ENCODE measurements at regions not wholly inside any gene's neighbourhood (a gene's known extent, or its start where the extent isn't known, plus 50 kb on each side); places are given as distances from the start of the nearest gene placed in this dataset.
"Not testable (repeated sequence)": the region's sequence is repeated elsewhere in the genome, so short reads cannot be mapped to it uniquely, and the experiment has no call there.

- DNase-seq (ENCODE audit: low read depth in 2 of 2, low spot score in 1 of 2) = no peak
Observed at GRCh38 chr9:90114641-90115425, 510.0 kb downstream of the GADD45G start.

GRCh38 chr9:90121762-90122161, 517.0 kb downstream of the GADD45G start:
- no peak for DNase-seq (ENCODE audit: low read depth in 2 of 2, low spot score in 1 of 2)

DNA sequence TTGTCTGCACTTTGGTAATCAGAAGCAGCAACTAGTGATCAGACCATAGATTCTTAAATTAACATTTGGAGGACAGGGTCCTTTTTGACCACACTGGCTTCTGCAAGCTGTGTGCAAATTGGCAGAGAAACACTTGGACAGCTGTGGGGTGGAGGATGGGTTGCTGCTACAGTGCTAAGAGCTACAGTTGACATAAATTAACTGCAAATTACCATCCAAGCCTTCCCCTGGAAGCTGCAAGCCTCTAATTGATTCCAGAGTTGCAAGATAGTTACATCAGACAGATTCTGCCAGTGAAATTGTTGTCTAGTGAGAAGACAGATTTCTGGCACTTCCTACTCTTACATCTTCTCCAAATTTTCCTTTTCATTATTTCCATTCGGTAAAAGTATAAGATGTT, 517.7 kb downstream of the DIRAS2 start:
- DNase-seq (ENCODE audit: low read depth in 2 of 2, low spot score in 1 of 2) = no peak

DNA sequence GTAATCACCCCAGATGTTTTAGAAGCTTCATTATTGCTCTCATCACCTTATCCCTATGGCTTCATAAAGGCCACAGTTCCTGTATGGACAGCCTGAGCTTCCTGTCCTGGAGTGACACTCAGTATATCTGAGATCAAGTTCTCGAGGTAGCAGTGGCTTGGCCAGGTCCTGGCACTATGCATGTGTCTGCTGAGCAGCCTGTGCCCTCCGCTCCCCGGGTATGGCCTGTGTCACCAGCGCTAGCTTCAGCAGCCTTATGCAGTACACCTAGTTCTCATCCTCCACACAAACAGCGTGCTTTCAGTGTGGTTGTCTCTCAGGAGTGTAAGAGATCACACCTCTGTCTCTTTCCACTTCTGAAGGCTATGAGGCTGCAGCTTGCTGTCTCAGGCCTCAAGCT, 514.7 kb downstream of the DIRAS2 start:
- DNase-seq (ENCODE audit: low read depth in 2 of 2, low spot score in 1 of 2) = no peak

GRCh38 chr9:90128587-90129190, 513.9 kb downstream of the DIRAS2 start:
- DNase-seq (ENCODE audit: low read depth in 2 of 2, low spot score in 1 of 2) = no peak

- DNase-seq (ENCODE audit: low read depth in 2 of 2, low spot score in 1 of 2) = no peak
Observed at GRCh38 chr9:90129446-90129845, 513.2 kb downstream of the DIRAS2 start.

- no peak for DNase-seq (ENCODE audit: low read depth in 2 of 2, low spot score in 1 of 2)
Observed at GRCh38 chr9:90131568-90131967, 511.1 kb downstream of the DIRAS2 start.

DNA sequence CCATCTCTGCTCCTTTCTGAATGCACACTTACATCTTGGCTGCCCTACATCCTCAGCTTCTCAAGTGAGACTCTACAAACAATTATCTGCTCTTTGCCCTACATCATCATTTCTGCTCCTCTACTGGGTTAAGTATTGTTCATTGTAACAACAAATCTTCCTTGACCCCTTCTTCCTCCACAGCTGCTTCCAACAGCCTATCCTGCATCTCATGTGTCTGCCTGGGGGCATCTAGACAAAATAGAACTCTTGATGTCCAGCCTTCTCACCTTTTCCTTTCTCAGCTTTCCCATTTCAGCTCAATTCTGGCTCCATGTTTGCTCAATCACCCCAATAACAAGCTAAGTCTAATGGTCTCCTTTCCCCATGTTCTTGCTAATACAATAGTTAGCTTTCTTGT, 509.8 kb downstream of the DIRAS2 start:
- no peak for DNase-seq (ENCODE audit: low read depth in 2 of 2, low spot score in 1 of 2)

DNA sequence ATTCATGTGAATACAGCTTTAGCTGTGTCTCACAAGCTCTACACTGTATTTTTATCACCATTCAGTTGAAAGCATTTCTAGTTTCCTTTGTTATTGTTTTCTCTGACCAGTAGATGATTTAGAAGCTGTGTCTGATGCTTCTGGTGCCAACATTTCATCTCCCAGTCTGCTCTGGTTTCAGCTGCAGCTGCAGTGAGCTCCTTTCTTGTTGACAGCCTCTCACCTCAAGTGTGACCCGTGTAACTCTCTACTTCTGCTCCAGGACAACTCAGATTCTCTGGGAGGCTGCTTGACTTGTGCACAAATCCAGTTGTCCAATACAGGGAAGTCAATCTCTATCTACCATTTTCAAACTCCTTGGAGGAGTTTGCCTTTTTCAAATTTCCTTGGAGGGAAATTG, 504.8 kb downstream of the DIRAS2 start:
- no peak for DNase-seq (ENCODE audit: low read depth in 2 of 2, low spot score in 1 of 2)

DNA sequence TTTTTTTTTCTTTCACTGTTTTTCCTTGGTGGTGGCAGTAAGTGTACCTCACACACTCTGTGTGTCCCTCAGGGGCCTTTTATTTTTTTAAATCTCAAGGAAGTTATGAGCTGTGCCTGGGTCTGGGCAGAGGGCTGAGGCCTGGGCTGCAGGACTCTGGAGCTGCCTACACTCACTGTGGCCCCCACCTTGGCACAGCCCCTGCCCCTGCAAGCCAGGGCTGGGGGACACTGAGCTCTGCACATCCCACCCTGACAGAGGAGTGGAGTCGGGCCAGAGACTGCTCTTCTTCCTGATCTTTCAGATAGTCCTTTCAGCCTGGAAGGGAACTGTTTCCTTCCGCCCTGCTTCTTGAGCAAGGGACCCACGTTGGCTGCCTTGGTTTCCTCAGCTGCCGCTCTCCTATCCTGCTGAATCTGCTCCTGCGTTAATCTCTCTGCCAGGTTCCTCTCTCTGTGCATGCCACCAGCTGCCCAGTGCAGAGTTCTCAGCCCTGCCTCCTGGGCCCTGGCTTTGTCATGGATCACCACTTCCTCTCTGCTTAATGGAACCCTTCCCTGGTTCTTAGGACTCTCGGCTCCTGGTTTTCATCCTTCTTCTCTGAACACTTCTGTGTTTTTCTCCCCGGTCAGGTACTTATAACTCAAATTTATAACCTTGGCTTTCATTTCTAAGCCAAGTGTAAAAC, 502.3 kb downstream of the DIRAS2 start:
- no peak for DNase-seq (ENCODE audit: low read depth in 2 of 2, low spot score in 1 of 2)

- DNase-seq (ENCODE audit: low read depth in 2 of 2, low spot score in 1 of 2) = no peak
Observed at GRCh38 chr9:90141723-90142122, 500.9 kb downstream of the DIRAS2 start.

DNA sequence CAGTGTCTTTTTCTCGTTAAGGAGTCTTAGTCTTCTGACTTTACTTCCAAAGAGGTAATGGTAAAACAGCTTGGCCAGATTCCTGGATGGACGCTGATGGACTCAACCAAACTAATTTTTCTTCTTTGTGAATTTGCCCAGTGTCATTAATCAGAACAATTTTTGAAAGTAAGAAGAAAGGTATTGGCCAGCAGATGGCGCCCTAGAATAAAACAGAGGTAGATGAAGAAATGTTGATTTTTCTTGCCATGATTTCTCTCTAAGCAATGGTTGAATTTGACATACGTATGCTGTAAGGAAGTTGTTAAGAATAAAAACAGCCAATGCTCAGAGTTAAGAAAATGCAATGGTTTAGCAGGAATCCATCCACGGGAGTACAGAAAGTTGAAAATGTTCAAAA, 500.0 kb downstream of the DIRAS2 start:
- DNase-seq (ENCODE audit: low read depth in 2 of 2, low spot score in 1 of 2) = peak; percentile 16 to 21

- no peak for DNase-seq (ENCODE audit: low read depth in 2 of 2, low spot score in 1 of 2)
Observed at GRCh38 chr9:90147426-90147825, 495.2 kb downstream of the DIRAS2 start.

DNA sequence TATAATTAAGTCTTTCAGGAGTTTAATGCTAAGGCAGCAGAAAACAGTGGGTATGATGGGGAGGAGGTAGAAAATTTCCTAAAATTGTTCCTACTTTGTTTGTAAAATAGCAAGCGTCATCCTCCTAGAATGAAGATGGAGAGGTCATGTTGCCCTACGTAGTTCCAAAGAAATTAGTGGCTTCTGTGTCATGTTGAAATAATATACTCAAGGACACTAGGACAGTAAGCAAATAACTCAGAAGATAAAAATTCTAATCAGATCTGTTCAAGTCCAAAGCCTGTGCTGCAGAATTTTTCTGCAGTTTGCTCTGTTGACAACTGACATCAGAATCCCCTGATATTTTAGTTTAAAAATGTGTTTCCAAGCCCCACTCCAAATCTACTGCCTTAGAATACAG, 486.3 kb downstream of the DIRAS2 start:
- DNase-seq (ENCODE audit: low read depth in 2 of 2, low spot score in 1 of 2) = no peak

DNA sequence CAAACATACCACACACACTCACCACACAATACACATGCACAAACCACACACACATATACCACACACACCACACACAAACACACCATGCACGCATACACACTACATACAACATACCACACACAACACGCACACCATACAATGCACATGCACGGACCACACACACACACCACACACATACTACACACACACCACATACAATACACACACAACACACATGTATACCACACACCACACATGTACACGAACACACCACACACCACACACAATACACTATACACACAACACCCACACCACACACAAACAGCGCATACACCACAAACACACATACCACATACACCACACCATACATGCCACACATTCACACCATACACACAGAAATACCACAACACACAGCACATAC, 480.3 kb downstream of the DIRAS2 start:
- DNase-seq (ENCODE audit: low read depth in 2 of 2, low spot score in 1 of 2) = no peak

GRCh38 chr9:90162819-90163218, 479.8 kb downstream of the DIRAS2 start:
- no peak for DNase-seq (ENCODE audit: low read depth in 2 of 2, low spot score in 1 of 2)

DNA sequence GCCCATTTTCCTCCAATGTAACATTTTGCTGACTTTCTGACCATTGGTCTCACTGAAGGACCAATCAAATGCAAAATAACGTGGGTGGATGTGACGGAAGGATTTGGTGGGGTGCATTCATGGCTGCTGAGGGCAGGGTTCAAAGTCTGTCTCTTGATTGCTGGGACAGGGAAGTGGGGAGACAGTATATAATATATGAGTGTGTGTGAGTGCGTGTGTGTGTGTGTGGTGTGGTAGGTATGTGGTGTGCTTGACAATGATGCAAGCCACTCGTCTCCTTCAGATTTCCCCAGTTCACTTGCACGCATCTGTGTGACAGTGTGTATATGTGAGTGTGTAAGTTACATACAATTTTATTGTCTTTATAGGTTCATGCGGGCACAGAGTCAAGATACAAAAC, 477.3 kb downstream of the DIRAS2 start:
- no peak for DNase-seq (ENCODE audit: low read depth in 2 of 2, low spot score in 1 of 2)

DNA sequence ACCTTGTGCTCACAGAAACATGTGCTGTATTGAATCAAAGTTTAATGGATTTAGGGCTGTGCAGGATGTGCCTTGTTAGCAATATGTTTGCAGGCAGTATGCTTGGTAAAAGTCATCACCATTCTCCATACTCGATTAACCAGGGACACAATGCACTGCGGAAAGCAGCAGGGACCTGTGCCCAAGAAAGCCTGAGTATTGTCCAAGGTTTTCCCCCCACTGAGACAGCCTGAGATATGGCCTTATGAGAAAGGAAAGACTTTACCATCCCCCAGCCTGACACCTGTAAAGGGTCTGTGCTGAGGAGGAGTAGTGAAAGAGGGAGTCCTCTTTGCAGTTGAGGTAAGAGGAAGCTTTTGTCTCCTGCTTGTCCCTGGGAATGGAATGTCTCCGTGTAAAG, 476.2 kb downstream of the DIRAS2 start:
- not testable (repeated sequence) for DNase-seq (ENCODE audit: low read depth in 2 of 2, low spot score in 1 of 2)

GRCh38 chr9:90167914-90168313, 474.7 kb downstream of the DIRAS2 start:
- DNase-seq (ENCODE audit: low read depth in 2 of 2, low spot score in 1 of 2) = no peak

- DNase-seq (ENCODE audit: low read depth in 2 of 2, low spot score in 1 of 2) = no peak
Observed at GRCh38 chr9:90169490-90169889, 473.1 kb downstream of the DIRAS2 start.

DNA sequence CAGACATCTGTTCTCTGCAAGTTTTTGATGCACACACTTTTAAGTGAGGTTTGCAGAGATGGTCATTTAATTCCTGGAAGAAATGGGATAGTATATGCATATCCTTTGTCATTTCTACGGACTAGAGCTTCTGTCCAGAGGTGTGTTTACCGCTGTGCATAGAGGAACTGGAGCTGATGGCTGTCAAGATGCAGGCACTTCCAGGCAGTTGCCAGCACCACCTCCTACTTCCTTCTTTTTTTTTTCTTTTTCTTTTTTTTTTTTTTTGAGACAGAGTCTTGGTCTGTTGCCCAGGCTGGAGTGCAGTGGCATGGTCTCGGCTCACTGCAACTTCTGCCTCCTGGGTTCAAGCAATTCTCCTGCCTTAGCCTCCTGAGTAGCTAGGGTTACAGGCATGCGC, 468.7 kb downstream of the DIRAS2 start:
- not testable (repeated sequence) for DNase-seq (ENCODE audit: low read depth in 2 of 2, low spot score in 1 of 2)

DNA sequence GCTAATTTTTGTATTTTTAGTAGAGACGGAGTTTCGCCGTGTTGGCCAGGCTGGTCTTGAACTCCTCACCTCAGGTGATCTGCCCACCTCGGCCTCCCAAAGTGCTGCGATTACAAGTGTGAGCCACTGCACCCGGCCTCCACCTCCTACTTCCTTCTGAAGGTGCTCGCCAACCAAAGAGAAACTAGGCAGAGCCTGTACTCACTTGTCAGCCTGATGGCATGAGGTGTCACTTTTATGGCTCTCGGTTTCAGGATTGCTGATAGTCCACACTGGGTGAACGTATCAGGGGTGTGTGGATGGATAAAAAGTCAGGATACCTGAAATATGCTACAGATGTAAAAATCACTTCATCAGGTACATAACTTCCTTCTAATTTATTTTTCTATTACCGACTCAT, 468.3 kb downstream of the DIRAS2 start:
- not testable (repeated sequence) for DNase-seq (ENCODE audit: low read depth in 2 of 2, low spot score in 1 of 2)

All from stimulated activated CD8-positive, alpha-beta memory T cell treated with anti-CD3 and anti-CD28 coated beads, Interleukin-4, amount 100 ng/mL, for 1 hour (primary cell).